HG03520 (cell line): ENCODE measurements at regions not wholly inside any gene's neighbourhood (a gene's known extent, or its start where the extent isn't known, plus 50 kb on each side); places are given as distances from the start of the nearest gene placed in this dataset.
A peak's percentile ranks its signal among the peaks of the same experiment; 100 is the strongest.

Experiments
- ATAC-seq: cut with Tn5 transposase; IDR thresholded peaks from one replicate; pipeline ENCODE4 v1.9.1; 2021; ENCODE audit warnings: mild to moderate bottlenecking, moderate library complexity; ENCODE audit not compliant: unreplicated experiment

DNA sequence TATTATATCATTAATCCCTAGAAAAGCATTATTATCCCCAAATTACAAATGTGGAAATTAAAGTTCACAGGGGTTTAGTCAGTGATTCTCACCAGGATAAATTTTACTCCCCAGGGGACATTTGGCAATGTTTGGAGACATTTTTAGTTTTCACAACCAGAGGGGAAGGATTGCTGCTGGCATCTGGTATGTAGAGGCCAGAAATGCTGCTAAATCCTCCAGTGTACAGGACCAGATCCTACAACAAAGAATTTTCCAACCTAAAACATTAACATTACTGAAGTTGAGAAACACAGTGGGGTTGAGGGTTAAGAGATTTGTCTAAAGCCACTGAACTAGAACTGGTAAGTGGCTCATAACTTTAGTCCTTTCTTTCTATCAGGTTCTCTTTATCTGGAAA is 162.0 kb upstream of the SYT6 start:
- no peak for ATAC-seq

DNA sequence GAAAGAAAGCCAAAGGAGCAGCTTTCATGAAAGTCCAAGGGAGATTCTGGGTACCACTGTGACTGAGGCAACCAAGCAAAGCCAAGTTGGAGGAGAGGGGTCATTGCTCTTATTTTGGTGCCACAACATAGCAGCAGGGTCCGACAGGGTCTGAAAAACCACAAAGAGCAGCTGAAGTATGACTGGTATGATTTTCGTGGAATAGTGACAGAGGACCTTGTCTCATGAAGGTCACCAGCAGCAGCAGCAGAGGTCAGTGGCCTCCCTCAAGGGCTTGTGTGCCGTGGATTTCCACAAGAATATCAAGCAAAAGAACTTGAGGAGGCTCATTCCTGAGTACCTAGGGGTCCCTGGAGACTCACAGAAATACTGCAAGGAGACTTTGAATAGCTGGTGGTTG is 160.9 kb upstream of the SYT6 start:
- ATAC-seq: no peak

DNA sequence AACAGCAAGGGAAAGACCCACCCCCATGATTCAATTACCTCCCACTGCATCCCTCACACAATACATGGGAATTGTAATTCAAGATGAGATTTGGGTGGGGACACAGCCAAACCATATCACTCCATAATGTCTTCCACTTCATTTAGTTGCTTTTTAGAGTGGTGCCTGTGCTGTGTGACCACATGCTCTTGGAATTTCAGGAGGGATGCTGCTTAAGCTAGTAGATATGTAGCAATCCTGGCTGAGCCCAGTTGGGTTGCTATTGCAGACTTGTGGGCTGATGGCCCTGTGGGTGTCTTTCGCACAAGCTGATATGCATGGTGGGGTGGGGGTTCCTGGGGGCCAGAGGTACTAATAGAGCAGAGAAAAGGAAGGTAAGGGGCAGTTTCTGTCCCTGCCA is 160.4 kb upstream of the SYT6 start:
- ATAC-seq: no peak

DNA sequence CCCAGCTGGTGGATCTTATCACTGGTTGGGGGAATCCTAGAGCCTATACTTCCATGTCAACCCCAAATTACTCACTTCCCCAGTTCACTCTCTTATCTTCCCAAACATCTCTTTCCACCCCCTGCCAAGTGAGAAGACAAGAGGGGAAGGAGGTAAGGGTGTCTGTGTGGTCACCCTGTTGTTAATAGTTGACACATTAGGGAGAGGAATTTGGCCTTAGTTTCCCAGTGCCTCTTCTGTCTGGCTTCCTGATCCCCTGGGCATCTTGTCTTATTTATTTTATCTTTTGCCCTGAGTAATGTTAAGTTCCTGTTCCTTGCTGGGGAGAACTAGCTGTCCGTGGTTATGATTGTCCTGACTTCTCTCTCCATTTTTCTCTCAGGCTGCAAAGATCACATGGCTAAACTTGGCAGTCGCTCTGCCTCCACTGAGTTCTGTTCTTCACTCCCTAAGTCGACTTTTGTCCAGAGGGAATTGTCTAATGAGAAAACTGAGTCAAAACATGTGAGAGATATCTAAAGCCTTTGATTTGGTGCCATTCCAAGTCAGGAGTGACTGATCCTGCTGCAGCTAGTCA is 157.1 kb upstream of the SYT6 start:
- no peak for ATAC-seq

DNA sequence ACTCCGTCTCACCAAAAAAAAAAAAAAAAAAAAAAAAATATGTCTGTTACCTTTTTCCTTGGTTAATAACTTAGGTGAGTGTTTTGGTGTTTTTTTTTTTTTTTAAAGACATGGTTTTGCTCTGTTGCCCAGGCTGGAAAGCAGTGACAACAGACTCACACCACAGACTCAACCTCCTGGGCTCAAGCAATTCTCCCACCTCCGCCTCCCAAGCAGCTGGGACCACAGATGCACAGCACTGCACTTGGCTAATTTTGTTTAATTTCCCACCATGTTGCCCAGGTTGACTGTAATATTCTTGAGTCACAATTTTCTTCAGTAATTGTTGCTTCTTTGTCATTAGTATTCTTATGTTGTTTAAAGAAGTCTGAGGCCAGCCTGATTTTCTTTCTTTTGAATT is 149.2 kb upstream of the SYT6 start:
- no peak for ATAC-seq

DNA sequence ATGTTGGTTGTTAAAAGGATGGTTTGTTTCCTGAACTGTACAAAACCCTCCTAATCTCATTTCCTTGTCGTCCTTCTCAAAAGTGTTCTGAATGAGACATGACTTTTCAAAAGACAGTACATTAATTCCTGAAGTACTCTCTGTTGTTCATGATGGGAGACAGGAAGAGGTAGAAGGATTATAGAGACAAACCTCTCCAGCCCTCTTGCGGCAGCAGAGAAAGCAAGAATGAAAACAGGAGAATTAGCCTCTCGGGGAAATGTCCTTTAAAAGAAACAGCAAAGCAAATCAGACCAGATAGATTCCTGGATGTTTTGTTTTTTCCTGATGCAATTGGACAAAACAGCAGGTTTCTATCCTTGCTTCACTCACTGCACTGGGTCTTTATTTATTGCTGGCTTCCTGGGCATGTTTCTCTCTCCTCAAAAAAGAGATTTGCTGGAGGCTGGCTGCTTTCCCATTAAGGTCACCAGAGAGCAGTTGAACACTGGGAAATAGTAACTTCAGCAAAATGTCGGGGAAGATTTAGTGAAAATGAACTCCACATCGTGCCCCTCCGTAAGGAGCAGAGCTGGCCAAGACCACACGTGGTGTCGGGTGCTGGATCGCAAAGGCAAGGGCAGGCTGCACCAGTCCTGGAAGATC is 145.8 kb upstream of the SYT6 start:
- no peak for ATAC-seq

DNA sequence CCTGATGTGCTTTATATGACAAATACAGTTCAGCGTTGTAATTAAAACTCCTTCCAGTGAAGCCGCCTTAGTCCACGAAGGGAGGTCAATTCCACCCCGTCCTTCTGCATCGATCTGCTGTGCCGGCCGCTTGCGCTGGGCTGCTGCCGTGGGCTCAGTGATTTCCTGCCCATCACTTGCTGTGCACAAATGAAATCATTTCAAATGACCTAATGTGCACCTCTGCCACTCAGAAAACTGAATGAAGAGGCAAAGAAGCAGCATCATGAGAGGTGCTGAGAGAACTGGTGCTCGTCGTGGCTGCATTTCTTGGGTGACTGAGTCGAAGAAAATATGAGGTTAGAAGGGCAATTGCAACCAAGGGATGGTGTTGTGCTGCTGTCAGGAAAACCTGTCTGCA is 144.3 kb upstream of the SYT6 start:
- no peak for ATAC-seq

DNA sequence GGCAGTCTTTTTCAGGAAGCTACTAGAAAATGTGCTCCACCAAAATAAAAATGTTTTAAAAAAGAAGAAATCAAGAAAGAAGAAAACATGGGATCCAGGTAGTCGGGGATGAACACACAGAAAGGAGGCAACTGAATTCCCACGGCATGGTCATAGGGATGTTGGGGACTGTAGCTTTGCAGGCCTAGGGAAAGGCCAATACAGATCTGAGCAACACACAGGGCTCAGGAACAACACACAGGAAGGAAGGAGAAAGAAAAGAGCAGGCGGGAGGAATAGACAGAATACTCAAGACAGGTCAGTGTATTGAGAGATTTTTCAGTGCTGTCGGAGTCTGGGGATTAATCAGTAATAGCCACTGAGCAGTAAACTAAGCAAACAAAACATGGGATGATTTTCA is 142.7 kb upstream of the SYT6 start:
- no peak for ATAC-seq

DNA sequence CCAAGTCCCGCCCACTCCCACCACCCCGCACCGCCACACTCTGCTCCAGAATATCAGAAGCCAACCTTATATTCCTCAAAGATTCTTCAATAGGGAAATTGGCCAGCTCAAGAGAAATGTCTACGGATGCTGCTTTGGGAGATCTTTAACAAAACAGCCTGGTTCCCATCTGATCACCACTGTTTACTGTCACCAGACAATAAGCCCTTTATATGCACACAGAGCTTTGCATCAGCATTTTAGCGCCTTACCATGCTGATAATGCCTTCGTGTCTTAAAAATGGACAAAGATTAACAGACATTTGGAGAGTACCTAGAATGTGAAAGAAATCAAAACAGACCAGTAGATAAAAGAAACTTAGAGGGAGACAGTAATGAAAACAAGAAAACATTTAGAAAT is 141.7 kb upstream of the SYT6 start:
- ATAC-seq: no peak

DNA sequence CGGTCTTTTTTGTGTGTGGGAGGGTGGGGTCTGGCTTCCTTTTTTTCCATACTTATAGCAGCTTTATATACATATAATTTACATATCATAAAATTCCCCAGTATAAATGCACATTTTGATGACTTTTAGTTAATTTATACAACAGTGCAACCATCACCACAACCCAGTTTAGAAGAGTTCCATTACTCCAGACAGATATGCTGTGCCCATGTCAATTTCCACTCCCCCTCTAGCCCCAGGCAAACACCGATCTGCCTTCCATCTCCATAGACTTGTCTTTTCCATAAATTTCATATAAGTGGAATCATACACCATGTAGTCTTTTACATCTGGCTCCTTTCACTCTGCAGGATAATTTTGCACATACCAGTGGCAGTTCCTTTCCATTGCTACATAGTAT is 139.2 kb upstream of the SYT6 start:
- no peak for ATAC-seq

DNA sequence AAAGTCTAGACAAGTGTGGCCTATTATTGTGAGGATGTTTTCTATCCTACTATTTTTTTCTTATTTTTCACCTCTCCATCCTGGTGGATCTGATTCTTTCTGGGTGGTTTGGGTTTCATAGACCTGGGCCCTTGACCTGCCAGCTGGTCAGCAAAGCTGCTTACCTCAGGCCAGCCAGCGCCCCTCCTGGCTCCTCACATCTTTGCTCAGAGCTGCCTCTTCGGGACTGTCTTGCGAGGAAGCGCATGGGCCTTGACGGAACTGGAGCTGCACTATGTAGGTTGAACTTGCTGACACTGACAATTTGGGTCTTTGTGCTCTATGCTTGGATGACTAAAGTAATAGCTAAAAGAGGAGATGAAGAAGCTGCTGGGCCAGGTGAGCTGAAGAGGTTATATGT is 138.5 kb upstream of the SYT6 start:
- no peak for ATAC-seq

DNA sequence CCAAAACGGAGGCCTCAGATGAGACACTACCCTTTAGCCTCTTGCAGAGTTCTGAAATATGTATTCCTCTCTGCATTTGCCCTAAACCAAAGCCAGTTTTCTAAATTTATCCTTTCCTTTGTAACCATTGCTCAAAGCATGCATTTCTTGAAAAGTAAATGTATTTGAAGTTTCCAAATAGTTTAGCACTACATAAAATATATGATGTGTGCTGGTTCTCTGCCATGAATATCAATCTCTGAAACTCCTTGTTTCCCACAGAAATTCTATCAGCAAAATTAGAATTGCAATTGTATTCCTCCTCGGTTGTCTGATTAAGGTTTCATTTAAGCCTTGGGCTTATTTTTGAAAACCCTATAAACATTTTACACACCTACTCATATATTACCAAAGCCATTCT is 137.1 kb upstream of the SYT6 start:
- no peak for ATAC-seq

DNA sequence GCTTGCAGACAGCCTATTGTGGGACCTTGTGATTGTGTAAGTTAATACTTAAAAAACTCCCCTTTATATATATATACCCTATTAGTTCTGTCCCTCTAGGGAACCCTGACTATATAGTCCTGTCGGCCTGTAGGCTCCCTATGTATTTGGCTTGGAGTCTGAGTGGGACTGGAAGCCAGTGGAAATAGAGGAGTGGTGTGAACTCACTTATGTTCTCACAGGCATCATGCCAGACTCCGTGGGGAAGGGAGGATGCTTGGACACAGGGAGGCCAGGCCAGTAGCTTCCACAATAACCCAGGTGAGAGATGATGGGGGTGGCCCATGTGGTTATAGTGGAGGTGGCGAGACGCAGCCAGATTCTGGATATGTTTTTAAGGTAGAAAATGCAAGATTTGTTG is 136.7 kb upstream of the SYT6 start:
- no peak for ATAC-seq

DNA sequence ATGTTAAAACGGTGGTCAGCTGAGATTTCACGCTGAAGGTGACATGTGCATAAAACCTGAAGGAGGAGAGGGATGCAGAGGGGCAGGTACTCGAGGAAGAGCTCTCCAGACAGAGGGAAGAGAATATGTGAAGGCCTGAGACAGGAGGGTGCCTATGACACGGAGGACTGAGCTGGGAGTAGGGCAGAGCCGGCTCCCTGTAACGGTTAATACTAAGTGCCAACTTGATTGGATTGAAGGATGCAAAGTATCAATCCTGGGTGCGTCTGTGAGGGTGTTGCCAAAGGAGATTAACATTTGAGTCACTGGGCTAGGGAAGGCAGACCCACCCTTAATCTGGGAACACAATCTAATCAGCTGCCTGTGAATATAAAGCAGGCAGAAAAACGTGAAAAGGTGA is 136.2 kb upstream of the SYT6 start:
- ATAC-seq: no peak

DNA sequence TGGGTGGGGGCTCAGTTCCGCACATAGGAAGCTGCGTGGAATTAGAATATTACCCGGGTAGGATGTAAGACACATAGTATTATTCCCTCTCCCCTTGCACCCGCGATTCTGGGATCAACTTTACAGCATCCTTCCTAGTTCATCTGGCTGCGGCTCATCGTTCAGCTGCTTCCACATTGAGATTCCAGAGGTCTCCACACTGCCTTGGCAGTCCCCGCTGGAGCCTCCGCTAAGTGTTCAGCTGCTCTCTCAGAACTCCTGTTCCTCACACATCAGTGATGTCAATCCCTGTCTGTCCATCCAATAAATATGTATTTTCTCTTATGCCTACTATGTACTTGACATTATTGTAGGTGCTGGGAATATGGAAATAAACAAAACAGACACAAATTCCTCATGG is 135.6 kb upstream of the SYT6 start:
- ATAC-seq: no peak

DNA sequence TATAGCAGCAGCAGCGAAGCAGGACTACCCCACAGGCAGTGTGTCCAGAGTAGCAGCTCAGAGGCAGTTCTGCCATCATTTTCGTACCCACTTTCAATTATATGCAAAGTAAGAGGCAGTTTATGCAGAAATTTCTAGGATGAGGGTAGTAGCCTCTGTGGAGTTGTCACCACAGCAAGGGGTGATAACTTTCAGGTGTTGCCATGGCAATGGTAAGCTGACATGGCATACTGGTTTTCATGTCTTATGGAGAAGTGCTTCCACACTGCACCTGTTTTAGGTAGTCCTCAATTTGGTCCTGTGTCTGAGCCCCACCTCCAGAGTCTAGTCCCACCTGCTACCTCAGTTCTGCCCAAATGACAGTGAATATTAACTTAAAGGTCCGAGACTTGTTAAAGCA is 133.3 kb upstream of the SYT6 start:
- ATAC-seq: no peak

DNA sequence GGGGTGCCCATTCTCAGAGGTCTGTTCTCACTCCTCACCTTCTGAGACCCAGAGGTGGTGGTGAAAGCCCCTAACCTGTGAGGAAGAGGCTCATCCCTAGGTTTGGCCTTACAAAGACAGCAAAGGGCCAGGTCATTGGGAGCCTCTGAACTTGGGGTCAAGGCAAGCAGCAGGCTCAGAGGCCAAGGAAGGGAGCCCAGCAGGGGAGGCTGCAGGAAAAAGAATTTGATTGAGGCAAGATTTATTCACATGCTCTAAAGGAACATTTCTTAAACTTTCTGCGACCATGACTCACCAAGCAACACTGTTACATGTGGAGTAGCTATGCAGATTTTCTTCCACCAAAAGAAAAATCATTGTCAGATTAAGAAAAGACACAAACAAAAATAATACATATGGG is 132.5 kb upstream of the SYT6 start:
- no peak for ATAC-seq

DNA sequence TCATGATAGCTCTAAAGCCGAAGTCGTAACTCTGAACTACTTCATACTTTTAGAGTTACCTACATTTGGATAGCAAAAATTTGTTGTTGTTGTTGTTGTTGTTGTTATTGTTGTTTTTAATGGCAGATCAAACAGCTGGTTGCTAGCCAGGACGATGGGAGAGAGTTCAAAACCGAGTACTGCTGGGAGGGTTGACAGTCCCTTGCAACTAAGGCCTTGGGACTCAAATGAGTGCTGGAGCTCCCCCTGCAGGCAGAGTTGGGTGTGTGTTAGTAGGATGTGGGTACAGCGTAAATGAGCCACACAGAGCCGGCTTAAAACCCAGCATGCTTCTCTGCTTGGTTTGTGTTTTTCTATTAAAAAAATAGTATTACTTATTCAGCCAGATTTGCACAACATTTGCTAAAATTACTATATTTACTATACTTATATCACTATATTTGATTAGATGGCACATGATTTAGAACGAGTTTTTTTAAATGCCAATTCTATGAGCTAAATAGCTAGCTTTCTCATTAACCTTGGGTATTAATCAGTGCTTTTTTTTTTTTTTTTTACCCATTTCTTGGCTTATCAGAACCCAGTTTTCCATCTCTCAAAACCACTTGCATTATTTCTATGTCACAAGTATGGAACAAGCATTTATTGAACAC is 129.2 kb upstream of the SYT6 start:
- ATAC-seq: peak; percentile 76

DNA sequence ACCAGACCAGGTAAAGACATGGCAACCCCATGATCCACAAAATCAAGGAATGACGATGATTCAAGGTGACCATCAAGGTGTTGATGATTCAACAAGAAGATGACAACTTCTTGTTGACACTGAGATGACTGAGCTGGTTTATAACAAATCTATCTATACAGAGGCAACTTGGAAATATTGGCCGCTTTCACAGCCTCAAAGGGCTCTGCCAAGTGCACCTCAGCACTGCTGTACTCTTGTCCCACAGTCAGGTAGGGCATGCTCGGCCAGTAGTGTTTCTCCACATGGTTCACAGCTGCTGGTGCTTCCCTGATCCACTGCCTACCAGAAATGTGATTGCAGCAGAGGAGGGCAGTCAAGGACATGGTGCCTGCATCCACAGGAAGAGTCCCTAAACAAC is 125.2 kb upstream of the SYT6 start:
- no peak for ATAC-seq

DNA sequence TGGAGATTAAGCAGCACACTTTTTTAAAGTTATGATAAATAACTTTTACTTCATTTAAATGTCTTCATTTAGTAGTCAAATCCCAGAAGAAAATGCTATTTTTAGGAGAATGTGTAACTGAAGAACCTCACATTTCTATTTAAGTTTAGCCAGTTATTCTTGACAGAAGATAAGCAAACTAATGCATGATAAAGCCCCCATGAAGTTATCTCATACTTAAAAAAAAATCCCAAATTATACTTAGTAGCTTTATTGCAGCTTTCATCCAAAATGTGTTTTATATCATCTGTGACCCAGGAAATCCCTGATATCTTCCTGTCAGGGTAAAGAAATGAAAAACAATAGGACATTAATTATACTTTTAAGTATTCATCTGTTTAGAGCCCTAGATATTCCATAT is 124.8 kb upstream of the SYT6 start:
- ATAC-seq: no peak

DNA sequence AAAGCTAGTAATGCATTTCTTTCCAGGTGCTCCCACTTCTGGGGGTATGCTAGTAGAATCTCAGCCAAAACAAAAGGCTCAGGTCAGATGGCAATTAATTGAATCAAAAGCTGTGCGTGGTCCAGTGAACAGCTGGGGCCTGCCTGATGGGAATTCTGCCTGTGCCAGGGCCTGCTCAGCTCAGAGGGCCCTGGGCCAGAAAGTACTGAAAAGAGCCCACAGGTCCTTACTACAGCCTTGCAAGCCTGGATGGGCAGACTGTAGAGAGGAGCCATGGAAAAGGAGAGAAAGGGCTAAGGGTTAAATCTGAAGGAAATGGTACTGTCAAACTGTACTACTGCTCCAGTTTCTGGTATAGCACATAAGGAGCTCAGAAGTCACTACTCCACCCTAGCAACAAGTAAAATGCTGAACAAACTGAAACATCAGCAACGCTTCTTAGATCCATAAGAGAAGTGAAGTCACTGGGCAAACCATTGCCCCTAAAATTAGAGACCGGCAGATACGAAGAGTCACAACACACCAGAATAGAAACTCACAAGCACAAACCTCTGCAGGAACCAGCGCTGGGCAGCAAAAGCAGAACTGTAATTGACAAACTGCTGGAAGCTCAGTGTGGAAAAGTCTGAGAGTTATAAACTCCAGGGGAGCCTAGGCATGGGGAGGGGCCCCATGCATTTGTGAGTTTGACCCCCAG is 121.1 kb upstream of the SYT6 start:
- ATAC-seq: no peak

DNA sequence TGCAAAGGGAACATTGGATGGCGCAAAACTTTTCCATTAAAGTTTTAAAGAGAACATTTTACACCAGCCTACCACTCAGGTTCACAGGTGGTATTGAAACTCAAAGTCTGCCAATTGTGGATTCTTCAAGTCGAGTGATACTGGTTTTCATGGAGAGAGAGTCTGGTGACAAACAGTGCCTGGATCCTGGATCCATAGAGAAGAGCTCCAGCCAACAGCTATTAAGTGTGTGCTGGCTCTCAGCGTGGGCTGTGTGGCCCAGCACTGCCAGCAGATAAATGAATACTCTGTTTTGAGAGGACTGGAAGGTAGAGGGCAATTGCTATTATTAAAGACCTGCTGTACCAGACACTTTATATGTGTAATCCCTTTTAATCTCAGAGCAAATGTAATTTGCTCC is 118.9 kb upstream of the SYT6 start:
- ATAC-seq: no peak
